Embryonic facial prominence (tissue), 1 donor: ENCODE measurements at regions not wholly inside any gene's neighbourhood (a gene's known extent, or its start where the extent isn't known, plus 50 kb on each side); places are given as distances from the start of the nearest gene placed in this dataset.
"Not testable (repeated sequence)": the region's sequence is repeated elsewhere in the genome, so short reads cannot be mapped to it uniquely, and the experiment has no call there.

Experiments
- DNase-seq: peaks from one replicate; pipeline ENCODE4 v3.0.0-alpha.2; 2016; ENCODE audit errors: extremely low spot score

DNA sequence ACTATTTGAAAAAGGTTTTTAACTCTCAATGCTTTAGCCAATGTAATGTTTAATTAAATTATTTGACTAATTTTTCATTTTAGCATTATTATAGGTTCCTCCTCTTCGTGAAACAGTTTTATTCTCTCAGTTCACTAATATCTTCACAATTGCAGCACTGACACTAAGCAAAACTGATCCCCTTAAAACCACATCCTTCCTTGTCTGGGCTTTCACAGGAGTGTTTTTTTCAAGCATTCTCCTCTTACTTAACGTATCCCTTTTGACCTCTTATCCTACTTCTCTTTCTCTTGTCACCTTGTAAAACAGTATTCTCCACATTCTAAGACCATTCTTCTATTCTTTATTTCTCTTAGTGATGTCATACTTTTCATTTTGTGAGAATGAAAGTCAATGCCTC, 112.8 kb downstream of the DSC3 start:
- DNase-seq, result no peak

- DNase-seq, result no peak
Observed at GRCh38 chr18:30929065-30929464, 113.5 kb downstream of the DSC3 start.

DNA sequence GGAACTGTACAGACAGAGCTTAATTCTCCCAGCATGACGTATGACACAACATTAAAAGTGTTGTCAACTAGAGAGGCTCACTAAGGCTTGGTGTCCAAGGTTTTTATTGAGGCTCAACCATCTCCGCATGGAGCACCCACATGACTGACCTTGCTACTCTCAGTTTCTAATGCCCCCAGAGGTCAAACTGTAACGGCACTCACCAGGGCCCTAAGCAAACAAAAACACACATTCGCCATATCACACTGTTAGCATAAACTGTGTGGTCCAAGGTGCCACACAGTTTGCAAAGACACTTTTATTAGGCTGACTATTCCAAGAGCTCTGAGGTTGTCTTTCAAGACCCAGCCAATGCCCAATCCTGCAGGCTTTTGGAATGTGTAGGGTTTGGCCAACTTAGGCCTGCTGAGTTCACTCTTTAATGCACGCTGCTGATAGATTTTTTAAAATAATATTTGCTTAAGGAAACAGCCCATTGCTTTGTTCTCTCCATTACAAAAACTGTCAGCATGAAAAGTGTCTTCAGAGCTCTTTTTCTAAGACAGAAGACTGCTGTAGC, 114.9 kb downstream of the DSC3 start:
- DNase-seq, result no peak

- no peak for DNase-seq
Observed at GRCh38 chr18:30927042-30927441, 115.5 kb downstream of the DSC3 start.

- no peak for DNase-seq
Observed at GRCh38 chr18:30925795-30926194, 116.7 kb downstream of the DSC3 start.

- DNase-seq, result no peak
Observed at GRCh38 chr18:30920757-30921156, 121.8 kb downstream of the DSC3 start.

DNA sequence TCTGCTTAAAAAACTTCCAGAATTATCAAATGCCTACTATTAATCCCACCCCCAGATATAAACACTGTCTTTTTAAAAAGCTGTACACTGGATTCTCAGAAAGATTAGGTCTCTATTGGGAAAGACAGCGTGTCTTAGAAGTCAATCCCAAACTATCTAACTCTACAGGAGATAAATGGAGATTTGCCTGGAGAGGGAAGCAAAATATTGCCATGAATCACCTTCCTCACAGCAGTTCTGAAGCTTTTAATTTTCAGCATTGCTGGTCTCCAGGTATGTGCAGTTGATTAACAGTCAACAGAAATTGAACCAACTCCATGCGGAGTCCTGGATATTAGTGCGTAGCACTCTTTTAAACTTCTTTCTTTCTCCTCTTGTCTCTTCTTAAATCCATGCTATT, 122.2 kb downstream of the DSC3 start:
- DNase-seq, result no peak

DNA sequence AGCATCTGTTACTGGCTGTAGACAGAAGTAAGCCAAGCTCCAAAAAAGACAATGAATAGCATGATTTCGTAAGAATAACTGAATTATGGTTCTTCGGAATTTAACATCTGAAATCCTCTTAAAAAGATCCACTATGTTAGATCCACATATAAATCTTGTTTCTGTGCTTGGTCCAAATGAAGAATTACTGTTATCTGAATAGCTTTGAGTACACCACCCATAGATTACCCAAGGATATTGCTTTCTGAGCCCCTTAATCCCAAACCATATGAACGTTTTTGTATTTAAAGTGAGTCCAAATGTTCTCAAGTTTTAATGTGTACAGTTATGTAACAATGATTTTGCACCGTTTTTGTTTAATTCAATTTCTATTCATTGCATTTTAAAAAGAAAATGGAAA, 124.9 kb downstream of the DSC3 start:
- DNase-seq, result no peak

- DNase-seq, result no peak
Observed at GRCh38 chr18:30915336-30915988, 127.1 kb downstream of the DSC3 start.

DNA sequence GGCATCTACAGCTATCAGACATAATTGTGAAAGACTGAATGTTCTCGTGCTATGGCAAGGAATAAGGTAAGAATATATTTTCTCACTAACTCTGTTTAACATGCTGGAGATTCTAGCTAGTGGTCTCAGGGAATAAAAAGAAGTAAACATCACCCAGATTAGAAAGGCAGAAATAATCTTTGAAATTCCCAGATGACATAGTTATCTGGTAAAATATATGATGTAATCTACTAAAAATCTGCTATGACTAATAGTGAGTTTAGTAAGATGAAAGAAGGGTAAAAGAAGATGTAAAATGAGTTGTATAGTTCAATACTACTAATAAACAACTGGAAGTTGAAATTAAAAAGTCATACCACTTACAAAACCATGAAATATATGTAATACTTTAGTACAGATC, 134.2 kb downstream of the DSC3 start:
- no peak for DNase-seq

DNA sequence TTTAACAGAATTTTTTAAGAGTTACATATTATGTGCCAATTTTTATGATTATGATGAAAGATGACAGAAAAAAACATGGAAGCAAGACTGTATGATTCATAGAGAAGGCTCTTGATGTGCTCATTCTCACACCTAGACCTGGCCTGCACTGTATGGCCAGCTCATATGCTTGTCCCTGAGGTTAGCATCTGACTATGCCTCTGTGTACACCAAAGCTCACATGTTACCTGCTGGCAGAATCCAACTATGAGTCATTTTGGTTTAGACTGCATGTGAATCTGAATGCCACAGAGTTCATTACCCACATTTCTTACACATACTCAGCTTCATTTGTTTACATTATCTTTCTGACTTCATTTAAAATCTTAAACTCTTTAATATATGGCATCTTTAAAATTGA, 139.0 kb downstream of the DSC3 start:
- DNase-seq, result no peak

- no peak for DNase-seq
Observed at GRCh38 chr18:30889519-30890301, 152.8 kb downstream of the DSC3 start.

DNA sequence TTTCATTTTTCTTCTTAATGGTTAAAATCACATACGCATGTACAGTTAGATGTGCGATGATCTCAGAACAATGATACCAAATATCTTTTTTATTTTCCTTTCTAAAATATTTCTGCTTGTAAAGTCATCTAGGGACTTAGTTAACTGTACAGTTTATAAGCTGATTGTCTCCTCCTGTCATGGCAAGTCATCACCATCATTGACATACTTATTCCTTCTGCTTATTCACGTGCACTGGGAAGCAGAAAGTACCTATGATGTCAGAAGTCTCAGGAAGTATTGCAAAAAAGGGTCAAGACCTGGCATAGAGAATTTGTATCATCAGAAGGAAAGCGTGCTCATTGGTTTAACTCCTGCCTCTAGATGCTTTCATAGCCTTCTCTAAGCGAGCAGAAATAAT, 154.2 kb downstream of the DSC3 start:
- DNase-seq, result no peak

DNA sequence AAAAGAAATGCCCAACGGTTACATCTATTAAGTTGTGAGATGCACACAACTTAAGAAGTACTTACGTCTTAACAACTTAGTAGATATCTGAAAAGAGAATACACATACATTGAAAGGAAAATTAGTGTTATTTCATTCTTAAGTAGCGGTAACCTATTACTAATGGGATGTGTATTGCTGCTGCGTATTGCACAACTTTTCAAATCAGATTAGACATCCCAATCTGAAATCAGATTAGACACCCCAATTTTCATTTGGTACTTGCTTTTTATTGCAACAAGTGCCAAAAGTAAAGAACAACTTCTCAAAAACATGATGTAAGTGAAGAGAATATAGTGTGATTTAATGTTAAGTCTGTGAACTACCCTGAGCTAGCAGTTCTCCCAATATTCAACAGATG, 155.5 kb downstream of the DSC3 start:
- DNase-seq, result no peak

GRCh38 chr18:30870466-30870865, 172.1 kb downstream of the DSC3 start:
- DNase-seq, result no peak

DNA sequence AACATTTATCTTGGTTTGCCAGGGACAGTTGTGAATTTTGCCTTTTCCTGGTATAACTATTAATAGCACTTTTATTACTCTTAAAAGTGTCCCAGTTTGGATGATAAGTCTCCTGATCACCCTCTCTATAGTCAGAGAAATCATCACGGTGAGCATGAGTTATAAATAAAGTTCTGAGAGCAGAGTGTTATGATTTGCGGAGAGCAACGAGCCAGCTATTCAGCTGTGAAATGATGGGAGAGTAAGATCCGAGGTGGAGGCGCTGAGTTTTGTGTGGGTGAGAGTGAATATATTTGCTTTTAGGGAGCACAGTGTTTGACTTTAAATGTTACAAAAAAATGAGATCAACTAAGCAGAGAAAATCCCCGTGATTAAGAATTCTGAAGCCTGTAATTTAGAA, 179.6 kb downstream of the DSC3 start:
- DNase-seq, result no peak

DNA sequence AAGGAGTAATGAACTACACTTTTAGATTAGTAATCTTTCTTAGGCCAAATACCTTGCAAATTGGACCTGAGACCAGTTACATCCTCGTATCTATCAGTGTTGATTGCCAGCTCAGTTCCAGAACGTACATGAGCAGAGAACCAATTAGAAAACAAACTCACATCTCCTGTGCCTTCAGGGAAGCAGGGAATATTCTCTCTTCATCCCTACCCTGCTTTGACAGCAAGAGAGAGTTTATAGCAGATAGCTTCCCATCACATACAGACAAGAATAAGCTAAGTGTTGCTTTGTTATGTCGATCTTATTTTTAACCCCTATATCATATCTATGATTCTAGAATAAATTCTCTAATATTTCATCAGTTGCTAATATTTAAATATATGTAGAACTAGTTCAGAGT, 181.8 kb downstream of the DSC3 start:
- DNase-seq, result no peak

DNA sequence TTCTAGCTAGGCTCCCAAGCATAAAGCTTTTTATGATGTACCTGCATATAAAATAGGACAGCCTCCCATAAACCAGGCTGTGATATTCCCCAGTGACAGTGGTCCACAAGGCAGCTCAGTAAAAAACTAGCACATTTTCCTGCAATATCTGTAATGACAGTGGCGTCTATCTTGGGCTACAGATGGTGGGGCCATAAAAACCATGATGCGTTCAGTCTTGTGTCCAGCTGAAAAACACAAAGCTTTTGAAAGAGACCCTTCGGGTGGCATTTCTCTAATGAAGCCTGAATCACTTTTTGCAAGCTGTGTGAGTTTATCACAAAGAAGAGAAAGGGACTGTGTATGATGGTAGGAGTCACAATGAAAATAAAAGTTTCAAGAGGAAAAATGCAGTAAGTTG, 183.5 kb downstream of the DSC3 start:
- no peak for DNase-seq

- DNase-seq, result no peak
Observed at GRCh38 chr18:30858560-30858959, 184.0 kb downstream of the DSC3 start.

GRCh38 chr18:30855762-30856161, 186.8 kb downstream of the DSC3 start:
- no peak for DNase-seq

DNA sequence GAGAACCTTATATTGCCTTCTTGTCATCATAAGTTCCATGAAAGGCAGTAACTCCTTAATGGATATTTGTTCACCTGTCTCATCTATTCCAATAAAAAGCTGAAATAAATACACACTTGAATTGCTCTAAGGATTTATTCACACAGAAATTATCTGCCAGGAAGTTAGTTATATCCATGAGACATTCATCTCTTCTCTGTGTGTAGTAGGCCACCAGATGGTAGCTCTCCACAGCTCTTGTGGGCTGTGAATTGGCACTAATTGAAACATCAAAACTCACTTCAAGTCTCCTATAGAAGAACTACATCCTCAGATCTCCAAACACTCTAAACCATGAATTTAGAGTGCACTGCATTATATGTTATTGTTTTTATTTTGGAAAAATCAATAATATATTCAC, 189.6 kb downstream of the DSC3 start:
- DNase-seq, result no peak

DNA sequence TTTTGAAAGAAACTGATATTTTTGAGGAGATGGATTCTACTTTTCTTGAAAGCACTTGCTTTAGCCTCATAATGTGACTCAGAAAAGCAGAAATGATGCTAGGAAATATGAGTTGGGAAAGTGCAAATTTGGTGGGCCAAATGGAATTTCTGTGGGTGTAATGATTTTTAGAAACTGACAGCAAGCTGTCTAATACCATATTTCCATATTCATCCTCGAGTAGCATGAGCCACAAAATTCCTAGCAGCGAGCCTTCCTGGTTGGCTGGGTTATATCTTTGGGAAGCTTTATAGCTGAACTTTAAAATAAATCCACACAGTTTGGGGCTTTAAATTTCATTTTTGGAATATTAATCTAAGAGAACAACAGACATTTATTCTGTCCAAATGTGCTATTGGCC, 190.0 kb downstream of the DSC3 start:
- no peak for DNase-seq

- not testable (repeated sequence) for DNase-seq
Observed at GRCh38 chr18:30839056-30839561, 203.4 kb downstream of the DSC3 start.
